HCEC 1CT (cell line): ENCODE measurements at regions not wholly inside any gene's neighbourhood (a gene's known extent, or its start where the extent isn't known, plus 50 kb on each side); places are given as distances from the start of the nearest gene placed in this dataset.

Source experiments
- DNase-seq: peaks from one replicate; pipeline ENCODE4 v3.0.0-alpha.2; 2017

DNA sequence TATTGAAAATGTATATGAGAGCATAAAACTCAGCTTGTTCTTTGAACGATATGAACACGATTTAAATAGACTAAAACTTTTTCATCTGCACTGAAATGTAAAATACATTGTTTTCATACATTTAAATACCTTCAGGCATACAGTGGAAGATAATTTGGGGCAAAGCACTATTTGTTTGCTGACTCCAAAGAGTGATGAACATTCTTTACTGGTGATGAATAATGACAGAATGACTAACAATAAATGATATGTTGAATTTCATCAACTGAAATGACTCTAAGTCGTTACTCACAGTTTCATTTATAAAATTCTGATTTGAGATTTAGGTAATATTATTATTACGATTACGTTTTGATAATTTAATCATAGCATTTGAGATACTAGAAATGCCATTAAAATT is 1160.1 kb downstream of the NLGN4X start:
- no peak for DNase-seq

DNA sequence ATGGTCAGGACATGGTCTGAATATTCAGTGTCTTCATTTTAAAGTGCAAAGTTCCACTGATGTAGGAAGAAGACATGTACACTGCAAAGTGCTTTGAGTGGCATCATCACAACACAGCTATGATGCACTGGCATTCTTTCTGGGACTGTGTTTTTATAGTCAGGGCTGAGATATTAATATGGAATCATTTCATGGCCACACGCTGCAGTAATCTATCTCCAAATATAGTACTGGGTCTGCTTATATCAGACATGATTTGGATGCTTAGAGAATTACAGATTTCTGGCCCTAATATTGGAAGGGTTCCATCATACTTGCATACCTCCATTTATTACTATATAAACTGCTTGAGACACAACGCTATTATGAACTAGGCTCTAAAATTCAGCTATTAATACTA is 1170.9 kb downstream of the NLGN4X start:
- no peak for DNase-seq

DNA sequence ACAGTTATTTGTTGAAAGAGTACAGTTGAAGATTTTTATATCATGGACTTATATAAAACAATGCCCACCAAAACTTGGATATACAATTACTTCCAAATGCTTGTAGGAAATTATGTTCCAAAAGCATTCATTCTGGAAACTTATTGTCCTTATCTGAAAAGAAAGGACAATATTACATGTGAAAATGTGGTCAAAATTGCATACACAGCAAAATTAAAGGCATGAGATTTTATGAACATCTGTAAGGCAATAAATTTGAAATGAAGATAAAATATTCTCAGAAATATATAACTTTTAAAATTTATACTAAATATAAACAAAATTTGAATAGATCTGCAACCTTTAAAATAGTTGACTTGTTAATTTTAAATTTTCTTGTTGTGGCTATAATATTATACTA is 1173.8 kb downstream of the NLGN4X start:
- DNase-seq = no peak

DNA sequence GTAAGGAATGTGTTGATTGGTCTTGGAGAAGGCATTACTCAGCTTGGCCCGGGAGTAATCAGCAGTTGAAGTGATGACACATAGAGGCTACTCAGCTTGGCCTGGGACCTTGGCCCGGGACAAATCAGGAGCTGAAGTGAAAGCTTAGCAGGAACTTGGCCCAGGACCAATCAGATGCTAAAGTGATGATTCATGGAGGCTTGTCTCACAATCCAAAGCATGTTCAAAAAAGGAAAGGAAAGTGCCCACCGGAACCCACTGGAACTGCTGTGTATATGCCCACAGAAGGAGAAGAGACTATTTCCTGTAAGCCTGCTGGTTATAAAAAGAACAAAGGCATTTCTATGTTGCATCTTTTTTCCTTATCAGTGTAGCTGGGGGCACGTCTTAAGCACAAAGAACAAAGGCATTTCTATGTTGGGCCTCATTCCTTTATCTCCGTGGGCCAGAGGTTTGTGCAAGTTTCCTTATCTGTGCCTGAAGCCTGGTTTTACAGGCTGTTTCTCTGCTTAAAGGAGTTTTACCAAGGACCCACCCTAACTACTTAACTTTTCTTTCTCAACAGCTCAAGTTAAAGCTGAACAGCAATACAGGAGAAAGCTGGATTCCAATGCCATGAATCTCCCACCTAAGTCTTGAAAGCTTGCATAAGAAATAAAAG is 1176.7 kb downstream of the NLGN4X start:
- no peak for DNase-seq

DNA sequence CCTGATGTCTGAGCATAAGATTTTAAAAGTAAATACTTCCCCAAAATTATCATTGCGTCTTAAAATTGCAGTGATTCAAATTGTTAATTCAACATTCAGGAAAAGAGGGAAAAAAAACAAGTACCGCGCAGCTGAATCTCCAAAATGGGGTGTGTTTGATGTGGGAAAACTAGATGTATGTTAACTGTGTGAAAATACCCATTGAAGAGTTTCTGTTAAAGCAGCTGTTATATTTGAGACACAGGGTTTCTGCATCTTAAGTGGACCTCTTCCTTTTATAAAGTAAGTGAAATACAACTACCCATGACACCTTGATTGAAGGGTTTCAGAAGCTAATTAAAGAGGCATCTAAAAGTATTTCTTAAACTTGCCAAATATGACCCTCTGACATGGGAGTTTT is 1186.1 kb downstream of the NLGN4X start:
- DNase-seq = no peak

DNA sequence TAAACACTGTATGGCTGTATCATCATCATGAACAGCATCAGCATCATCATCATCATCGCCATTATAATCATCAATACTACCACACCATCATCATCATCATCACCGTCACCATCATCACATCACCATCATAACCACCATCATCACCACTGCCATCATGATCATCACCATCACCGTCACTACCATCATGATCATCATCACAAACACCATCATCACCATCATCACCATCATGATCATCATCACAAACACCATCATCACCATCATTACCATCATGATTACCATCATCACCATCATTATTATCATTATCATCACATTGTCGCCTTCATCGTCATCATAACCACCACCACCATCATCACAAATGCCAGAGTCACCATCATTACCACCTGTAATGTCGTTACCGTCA is 1196.9 kb downstream of the NLGN4X start:
- DNase-seq = no peak

DNA sequence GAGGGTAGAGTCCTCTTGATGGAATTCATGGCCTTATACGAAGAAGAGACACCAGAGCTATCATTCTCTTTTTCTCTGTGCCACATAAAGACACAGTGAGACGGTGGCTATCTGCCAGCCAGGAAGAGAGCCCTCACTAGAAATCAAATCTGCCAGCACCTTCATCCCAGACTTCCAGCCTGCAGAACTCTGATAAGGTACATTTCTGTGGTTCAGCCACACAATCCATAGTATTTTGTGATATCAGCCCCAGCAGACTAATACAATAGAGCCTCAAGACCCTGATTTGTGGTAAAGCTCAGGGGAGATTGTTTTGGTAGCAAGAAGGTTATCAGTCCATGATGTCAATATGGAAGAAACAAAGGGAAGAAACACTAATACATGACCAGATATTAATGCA is 1213.2 kb downstream of the NLGN4X start:
- DNase-seq = no peak

DNA sequence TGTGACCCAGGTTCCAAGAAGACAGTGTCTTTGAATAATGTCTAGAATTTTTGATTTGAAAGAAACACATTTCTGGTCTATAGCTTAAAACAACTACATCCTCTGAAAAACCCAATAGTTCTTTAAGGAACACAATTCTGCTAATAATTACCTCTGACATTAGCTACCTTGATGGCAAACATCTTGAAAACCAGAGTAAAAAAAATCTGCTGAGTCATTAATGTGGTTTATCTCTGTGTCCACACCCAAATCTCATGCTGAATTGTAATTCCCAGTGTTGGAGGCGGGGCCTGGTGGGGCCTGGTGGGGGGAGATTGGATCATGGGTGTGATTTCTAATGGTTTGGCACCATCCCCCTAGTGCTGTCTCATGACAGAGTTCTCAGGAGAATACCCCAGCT is 1233.8 kb downstream of the NLGN4X start:
- no peak for DNase-seq

DNA sequence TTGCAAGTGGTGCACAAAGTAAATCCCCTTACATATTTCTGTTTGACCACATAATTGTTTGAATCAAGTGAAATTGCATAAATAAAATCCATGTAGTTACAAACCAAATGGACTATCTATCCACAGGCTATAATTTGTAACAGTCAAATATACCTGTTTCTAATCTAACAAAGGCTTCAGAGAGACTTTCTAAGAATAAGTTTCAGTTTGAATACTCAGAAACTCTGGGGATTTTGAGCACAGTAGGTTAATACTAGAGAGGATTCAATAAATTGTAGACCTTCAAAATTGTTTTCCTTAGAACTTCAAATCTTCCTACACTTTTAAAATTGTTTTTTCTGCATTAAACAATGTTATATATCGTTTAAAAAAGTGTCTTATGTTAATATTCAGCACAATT is 1250.1 kb downstream of the NLGN4X start:
- DNase-seq = no peak

DNA sequence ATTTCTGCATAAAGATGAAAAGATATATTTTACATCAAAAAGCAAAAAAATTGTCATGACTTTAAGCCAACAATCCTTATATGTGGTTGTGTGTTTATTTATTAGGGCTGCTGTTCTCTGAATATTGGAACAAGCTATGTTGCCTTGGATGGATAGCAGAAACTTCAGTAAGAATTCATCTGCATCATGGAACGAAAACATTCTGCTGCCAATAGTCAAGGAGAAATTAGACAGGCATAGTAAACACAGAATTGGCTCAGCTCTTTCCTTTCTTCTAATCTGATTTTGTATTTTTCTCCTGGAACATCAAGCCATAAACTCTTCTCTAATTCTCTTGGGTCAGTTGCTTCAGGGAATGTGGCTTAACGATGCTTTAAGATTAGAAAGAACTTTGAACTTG is 1257.0 kb downstream of the NLGN4X start:
- DNase-seq = no peak

DNA sequence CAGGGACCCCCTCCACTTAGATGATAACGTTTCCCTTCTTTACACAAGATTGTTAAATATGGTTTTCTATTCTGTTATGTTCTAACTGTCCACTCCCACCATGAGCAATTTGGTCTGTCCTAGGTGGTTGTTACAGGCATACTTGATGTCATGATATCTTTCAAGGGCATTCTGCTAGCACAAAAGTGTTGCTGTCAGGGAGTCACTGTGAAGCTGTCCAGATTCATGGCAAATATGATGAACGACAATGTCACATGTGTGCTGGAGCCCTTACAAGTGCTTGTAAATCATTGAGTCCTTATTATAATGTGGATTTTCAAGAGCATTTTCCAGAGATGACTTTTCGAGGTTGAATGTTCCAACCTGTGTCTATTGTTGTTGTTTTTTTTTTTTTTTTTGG is 1250.7 kb upstream of the PRKX start:
- no peak for DNase-seq

DNA sequence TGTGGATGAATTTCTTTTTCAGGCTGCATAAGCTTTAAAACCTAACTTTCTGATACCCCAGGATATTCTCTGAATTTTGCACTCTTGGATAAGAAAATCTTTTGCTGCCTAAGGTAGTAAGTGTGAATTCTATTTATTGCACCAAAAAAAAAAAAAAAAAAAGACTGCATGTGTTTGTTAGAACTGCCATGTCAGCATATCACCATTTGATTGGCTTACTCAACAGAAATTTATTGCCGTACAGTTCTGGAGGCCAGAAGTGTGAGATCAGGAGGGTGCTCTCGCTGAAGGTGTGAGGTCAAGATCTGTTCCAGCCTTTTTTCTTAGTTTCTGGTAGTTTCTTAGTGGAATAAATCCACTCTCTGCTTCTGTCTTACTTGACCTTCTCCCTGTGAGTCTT is 1250.0 kb upstream of the PRKX start:
- no peak for DNase-seq

DNA sequence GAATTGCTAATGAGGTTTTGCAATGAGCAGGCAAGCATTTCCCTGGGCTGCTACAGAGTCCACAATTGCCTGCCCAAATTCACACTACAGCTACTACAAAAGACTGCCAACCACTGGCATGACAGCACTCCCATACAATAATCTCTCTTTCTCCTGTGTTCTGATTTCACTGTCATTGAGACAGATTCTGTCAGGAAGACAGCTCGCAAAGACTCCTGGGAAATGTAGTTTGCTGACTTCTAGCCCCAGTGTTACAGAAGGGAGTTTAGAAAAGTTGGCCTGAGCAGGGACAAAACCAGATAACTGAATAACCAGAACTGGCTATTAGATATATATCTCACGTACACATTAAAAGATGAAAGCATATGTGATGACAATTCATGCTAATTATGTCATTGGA is 1231.3 kb upstream of the PRKX start:
- DNase-seq = no peak

DNA sequence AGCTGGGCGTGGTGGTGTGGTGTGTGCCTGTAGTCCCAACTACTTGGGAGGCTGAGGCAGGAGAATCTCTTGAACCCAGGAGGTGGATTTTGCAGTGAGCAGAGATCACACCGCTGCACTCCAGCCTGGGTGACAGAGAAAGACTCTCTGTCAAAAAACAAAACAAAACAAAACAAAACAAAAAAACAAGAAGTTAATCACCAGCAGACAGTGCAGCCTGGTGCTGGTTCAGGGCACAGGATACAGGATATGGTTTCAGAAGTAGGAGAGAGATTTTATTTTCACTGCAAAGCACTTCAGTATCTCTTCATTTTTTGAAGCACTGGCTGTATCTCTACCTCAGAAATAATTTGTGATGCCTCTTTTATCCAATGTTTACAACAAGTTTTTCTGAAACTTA is 1222.9 kb upstream of the PRKX start:
- no peak for DNase-seq

DNA sequence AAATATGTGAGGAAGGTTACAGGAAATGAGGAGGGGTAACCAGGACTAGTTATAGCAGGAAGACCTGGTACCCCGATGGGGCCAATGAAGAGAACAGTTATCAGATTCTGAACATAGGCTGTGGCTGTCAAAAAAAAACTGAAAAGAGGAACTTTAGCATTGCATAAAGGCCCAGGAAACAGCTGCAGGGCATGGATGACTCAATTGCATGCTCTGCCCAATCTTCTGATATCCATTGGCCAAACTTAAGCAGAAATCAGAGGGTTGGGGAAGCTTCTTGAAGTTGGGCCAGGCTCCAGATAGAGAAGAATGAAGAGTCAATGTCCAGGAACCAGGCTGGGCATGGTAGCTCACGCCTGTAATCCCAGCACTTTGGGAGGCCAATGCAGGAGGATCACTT is 1222.4 kb upstream of the PRKX start:
- no peak for DNase-seq

DNA sequence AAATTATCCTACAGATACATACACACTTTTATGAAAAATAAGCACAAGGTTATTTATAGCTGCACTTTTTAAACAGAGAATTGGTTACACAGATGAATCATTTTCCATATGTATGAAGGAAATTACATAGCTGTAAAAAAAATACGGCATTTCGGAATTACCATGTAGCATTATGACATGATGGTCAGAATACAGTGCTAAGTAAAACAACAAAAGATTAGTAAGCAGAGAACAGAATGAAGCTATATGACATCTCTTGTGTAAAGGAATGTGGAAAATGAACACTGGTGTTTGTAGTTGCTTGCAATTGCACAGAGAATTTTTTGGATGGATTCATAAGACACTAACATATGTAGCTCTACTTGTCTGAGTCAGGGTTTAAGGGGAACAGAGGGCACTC is 1222.0 kb upstream of the PRKX start:
- DNase-seq = no peak

DNA sequence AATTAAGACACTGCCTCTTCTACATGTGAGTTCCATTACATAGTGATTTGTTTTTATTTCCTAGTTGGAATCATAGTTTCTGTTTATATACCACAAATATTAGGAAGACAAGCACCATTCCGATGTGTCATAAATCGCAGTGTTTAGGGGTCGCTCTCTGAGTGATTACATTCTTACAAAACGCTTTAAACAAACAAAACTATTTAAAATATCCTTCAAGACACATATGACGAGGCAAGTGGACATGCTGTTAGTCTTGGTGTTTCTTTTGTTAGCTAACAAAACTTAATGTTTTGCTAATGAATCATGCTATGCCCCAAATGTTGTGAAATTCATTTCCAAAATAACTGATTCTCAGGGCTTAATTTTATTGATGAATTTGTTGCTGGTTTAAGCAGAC is 1219.3 kb upstream of the PRKX start:
- DNase-seq = no peak

DNA sequence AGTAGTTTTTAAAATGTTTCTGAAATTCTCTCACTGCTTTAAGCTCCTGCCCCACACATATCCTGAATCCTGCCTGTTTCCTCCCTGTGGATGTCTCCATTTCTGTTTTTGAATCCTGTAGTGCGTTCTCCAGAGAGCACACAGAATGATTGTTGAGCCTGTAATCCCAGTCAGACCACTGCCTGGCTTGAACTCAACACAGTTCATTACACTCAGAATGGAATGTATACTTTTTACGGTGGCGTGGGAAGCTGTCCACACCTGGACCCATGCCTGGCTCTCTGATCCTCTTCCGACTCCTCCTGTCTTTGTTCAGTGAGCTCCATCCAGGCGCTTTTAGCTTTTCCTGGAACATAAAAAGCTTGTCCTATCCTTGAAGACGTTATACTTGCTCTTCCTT is 1217.0 kb upstream of the PRKX start:
- no peak for DNase-seq

DNA sequence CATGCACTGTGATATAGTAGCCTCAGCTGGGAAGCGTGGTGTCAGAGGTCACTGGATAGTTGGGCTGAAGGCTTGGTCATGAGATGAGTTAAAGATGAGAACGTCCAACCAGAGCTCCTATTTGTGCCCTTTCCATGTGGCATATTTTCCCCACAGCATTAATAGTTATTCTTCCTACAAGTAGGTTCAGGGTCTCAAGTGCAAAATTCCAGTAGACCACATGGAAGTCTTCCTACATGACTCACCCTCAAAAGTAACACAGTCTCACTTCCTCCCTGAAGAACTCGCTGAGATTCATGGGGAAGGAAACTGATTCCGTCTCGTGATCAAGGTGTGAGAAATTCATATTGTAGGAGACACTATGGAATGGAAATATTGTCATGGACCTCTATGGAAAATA is 1212.5 kb upstream of the PRKX start:
- DNase-seq = no peak

DNA sequence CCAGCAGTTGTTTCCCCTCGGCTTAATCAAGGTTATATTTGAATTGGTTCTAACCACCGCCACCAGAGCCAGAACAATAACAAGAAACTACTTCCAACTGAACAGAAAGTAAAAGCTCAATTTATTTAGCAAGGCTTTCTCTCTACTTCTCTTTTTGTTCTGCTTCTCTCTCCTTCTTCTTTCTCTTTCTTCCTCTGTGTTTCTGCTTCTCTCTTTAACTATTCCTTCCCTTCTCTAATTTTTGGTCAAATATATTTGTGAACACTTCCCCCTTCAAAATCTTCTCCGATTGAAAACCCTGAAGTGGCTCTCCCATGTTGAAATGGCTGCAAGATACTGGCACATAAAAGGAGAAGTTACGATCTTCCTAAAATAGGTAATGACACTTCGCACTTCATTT is 1195.9 kb upstream of the PRKX start:
- no peak for DNase-seq

DNA sequence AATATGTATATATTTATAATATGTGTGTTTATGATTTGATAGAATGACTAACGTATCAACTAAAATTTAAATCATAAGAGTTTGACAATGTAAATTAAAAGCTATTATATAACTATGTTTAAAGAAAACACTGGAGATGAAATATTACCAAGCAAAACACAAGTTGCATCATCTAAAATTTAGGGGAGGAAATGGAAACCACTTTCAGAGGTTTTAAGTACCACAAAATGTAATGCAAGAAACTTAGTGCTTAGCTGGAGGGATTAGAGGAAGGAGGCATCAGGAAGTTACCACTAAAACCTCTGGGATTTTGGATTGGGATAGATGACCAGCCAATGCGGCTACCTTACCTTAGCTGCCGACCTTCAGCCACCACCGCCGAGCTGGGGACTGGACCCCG is 1192.1 kb upstream of the PRKX start:
- DNase-seq = no peak

DNA sequence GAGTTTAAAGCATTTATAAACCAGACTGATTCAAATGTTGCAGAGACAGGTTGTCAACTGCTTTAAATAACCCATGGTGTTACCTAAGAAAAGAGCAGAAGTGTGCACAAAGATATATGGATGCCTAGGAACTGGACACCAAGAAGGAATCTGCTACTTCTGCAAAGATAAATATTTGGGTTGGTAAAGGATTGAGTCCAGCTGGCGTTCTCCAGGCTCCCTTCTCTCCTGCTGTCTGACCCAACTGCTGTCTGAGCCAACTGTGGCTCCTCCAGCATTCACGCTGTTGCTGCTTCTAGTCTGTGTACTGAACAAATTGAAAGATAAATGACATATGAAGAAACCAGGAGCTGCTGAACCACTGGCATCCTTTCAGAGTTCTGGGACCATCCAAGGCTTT is 1167.8 kb upstream of the PRKX start:
- no peak for DNase-seq

DNA sequence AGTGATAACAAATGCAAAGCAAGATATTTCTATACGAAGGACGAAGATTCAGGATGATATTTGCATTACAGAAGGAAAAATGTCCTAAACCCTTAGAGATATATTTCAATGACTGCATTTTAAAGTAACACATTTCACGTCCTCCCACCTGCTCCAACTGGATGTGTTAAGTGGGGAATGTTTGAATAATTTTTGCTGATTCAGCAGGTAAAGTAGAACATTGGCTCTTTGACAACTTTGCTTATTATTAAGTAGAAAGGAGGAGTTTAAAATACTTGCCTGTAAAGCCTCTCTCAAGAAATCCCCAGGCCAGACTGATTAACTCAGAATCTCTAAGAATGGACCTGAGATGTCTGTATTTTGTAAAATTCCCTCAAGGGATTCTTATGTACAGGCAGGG is 1165.2 kb upstream of the PRKX start:
- DNase-seq = no peak

DNA sequence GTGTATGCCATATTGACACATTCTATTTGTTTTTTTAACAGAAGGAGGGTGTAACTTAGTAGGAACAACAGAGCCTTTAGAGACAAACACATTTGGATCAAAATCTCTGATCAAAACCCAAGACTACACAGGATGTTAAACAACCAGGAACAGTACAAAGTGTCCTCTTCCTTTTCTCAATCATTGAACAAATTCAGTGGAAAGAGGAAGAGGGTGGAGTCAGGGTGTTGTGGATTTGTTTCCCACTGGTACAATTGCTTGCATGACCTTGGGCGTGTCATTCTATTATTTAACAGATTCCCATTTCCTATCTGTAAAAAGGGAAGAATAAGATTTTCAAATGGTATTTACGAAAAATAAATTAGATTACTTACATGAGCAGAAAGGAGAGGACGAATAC is 1162.8 kb upstream of the PRKX start:
- no peak for DNase-seq

DNA sequence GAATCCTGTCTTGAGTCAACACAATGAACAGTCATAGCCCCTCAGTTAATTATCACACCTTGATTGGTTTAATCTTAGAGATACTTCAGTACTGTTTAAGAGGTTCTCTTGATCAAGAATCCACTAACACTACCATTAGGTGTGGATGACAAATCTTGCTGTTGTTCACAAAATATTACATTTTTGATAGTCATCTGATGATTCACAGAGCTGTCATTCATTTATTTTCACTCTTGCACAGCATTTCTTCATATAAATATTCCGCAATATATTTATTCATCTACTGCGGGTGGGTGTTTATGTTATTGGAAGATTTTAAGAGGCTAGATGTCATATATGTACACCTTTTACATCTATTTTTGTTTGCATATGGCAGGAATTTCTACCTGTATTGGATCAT is 1138.1 kb upstream of the PRKX start:
- DNase-seq = no peak

DNA sequence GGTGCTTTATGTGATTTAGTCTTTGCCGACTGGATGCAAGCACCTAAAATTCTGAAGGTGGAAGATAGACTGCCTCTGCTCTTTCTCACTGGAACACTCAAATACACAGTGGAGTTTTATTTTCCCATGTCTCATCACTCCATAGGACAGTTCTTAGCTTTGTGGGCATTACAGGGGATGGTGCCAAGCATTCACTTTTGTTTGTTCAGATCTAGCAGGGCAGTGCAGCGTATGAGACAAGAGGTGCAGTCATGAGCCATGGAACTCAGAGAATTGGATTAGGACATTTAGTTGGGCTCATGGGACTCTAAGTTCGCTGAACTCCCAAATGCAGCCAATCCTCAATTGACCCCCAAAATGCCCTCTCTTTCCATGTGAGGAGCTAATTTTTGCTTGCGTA is 1136.9 kb upstream of the PRKX start:
- DNase-seq = no peak
